Fibroblast of the aortic adventitia (primary cell): ENCODE measurements at regions not wholly inside any gene's neighbourhood (a gene's known extent, or its start where the extent isn't known, plus 50 kb on each side); places are given as distances from the start of the nearest gene placed in this dataset.

Source experiments
- DNase-seq: peaks from one replicate; pipeline ENCODE4 v3.0.0-alpha.2; 2010; ENCODE audit warnings: low read depth
- H3K4me3 ChIP-seq: 2 replicates; pipeline ENCODE4 v1.5.1; 2011; ENCODE audit warnings: low read depth, mild to moderate bottlenecking, control low read depth, low read length, moderate library complexity
- TF ChIP-seq, protein P1 (sequence below): IDR thresholded peaks from 2 replicates; pipeline ENCODE4 v1.5.1; 2011; ENCODE audit warnings: mild to moderate bottlenecking, low read length, control low read depth, inconsistent platforms; ENCODE audit not compliant: insufficient read depth

DNA sequence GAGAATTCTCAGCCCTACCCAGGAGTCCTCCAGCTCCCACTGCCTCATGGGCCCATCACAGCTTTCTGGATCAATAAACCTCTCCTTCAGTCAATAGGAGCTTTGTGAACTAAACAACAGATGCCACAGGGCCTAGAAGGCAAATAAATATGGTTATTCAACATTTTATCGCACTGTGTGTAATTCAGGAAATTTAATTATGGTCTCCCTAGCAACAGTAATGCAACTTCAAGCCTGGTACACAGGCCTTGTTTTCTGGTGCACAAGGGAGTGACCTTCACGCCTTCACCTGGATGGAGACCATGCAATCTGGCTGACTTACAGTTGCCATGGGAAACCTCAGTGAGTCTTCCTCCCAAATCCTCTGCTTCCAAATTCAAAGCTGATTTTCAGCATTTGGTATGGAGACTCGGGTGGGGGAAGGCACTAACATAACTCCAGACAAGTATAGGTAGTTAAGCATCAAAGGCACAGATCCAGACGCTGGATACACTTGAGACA lies 441.0 kb upstream of the NPVF start:
- TF ChIP-seq, protein P1, sequence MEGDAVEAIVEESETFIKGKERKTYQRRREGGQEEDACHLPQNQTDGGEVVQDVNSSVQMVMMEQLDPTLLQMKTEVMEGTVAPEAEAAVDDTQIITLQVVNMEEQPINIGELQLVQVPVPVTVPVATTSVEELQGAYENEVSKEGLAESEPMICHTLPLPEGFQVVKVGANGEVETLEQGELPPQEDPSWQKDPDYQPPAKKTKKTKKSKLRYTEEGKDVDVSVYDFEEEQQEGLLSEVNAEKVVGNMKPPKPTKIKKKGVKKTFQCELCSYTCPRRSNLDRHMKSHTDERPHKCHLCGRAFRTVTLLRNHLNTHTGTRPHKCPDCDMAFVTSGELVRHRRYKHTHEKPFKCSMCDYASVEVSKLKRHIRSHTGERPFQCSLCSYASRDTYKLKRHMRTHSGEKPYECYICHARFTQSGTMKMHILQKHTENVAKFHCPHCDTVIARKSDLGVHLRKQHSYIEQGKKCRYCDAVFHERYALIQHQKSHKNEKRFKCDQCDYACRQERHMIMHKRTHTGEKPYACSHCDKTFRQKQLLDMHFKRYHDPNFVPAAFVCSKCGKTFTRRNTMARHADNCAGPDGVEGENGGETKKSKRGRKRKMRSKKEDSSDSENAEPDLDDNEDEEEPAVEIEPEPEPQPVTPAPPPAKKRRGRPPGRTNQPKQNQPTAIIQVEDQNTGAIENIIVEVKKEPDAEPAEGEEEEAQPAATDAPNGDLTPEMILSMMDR: no peak
- no peak for DNase-seq
- H3K4me3 ChIP-seq: no peak overlapping the region

DNA sequence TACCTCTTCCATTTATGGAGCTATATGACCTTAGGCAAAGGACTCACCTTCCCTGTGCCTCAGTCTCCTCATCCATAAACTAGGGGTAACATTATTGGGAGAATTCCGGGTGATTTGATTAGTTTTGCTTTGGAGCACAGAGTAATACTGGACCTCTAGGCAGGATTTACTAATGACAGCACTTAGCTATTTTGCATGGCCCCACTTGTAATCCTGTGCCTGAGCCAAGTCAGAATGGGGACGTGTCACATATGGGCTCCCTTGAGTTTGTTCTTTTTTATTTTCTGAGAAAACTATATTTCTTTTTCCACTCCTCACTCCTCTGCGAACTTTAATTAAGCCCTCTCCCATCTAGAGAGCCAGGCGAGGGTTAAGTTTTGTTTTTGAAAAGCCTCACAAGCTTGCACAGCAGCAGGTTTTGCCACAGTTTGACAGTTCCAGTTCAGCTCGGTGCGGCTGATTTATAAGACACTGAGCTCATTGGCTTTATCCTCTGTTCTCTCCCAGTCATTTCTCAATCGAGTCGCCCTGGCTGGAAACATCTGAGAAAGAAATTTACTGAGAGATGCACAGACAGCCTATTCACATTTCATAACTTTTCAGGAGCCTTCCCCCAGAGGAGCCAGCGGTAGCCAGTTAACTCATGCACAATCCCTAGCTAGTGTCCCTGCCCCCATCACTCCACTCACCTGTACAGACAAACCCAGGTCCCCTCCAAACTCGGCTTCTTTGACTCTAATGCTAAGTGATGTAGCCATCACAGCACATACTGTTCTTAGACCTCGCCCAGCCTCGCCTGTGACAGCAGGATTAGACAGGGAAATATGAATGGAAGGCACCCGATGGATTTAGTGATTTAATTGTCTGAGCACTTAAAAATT lies 441.9 kb upstream of the NPVF start:
- DNase-seq: no peak
- TF ChIP-seq, protein P1: no peak
- H3K4me3 ChIP-seq: no peak overlapping the region

DNA sequence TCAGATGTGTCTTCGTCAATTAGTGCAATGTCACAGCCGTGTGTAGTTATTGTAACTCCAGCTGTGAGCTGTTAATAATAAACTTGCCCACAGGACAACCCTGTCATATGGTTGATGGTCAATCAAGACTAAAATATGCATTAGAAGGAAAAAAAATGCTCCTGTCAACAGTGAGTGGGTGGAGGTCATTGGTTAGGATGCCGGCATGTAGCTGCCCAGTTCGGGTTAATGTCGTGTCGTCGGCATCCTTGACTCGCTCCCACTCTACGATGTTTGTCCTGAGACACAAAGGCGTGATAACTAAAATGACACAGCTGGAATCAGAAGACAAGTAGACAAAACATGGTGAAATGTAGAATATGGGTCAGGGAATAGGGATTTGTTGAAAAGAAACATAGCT lies 442.8 kb upstream of the NPVF start:
- no peak overlapping the region for H3K4me3 ChIP-seq
- TF ChIP-seq, protein P1: no peak
- DNase-seq: no peak

DNA sequence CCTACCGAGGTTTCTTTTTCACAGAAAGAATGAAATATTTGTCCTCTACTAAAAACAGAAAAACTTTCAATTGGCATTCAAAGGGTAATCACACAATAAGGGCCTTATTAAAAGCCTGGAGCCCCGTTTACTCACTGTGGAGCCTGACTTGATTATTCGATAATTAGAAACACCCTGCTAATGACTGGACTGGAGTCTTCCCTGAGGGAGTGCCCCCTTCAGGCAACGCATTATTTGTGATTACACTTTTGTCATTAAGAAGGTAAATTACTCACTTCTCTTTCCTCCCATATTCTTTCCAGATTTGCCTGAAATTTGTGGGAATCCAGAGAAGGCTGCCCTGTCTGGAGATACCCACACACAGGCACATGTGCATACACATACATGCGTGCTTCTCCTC lies 444.2 kb upstream of the NPVF start:
- TF ChIP-seq, protein P1: no peak
- no peak for DNase-seq

DNA sequence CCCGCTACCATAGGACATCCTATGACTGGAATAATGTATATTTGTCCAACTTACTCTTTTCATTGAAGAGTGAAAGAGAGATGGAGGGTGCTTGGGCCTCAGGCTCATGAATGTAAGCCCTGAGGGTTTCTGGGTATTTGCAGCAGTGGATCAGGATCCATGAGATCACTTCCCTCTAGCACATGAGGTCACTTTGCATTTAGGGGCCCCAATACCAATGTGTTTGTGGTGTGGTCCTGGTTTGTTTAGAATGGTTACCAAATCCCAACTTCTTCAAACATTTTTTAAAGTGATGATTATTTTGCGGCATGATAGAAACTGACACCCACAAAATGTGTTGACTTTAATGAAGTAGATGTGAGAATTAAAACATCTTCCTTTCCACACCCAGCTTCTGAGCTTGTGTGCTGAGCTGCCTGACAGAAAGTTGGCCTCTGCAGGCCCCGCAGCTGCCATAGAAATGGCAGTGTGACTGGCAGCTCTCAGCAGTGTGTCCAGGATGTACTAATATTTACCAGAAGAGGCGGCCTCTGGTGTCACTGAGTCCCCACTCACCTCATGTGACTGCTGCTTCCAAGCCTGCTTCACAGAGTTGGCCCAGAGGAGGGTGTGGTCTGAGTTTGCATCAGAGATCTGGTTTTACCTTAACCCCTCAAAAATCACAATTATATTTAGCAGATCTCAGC lies 447.6 kb upstream of the NPVF start:
- TF ChIP-seq, protein P1: no peak
- H3K4me3 ChIP-seq: no peak overlapping the region
- DNase-seq: no peak

More for the DNA sequence above, 444.2 kb upstream of the NPVF start:
- H3K4me3 ChIP-seq: no peak overlapping the region

DNA sequence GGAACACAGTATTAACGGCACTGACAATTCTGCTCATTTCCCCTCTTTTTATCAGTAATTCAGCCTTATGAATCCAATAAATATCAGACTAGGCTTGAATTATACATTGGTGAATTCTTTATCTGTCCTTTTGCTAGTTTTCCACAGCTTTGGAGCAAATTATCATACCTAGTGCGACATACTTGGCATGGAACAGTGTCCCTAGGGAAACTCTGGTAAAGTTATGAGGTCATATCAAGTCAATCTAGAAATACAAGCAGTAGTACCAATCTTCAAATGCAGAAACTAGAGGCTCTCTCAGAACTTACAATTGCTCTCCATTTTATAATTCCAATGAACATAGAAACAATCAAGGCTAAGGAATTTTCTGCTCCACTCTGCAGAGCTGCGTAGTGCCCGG lies 449.3 kb upstream of the NPVF start:
- DNase-seq: no peak
- no peak overlapping the region for H3K4me3 ChIP-seq
- TF ChIP-seq, protein P1: no peak
